ENCODE measurements at regions not wholly inside any gene's neighbourhood (a gene's known extent, or its start where the extent isn't known, plus 50 kb on each side); places are given as distances from the start of the nearest gene placed in this dataset.

GRCh38 chr9:108775901-108776306 is 79.9 kb downstream of the ACTL7B start (continued):
- peak; percentile 76; the same call in 1 of the 2 replicates for TF ChIP-seq AHDC1 (CRISPR knock-in tag; IDR thresholded peaks at IDR 0.05; ENCODE audit: borderline replicate concordance)
- peak; percentile 55; the same call in 1 of the 2 replicates for TF ChIP-seq HNF1B (CRISPR knock-in tag; IDR thresholded peaks at IDR 0.05)
- TF ChIP-seq MED1 (CRISPR knock-in tag; IDR thresholded peaks at IDR 0.05), result peak; percentile 55
- TF ChIP-seq ZNF788 (CRISPR knock-in tag; IDR thresholded peaks at IDR 0.05; ENCODE audit: borderline replicate concordance), result peak; percentile 42; the same call in 1 of the 2 replicates
- no peak for TF ChIP-seq ATF5 (CRISPR knock-in tag; IDR thresholded peaks at IDR 0.05; ENCODE audit: low read depth)
- TF ChIP-seq HNF4G (IDR thresholded peaks at IDR 0.05; ENCODE audit: borderline replicate concordance, low read depth, low read length), result peak; percentile 81
- TF ChIP-seq HNF4G (CRISPR knock-in tag; IDR thresholded peaks at IDR 0.05; ENCODE audit: borderline replicate concordance, low read depth), result no peak
- TF ChIP-seq HDAC1 (CRISPR knock-in tag; IDR thresholded peaks at IDR 0.05), result 0 out of 2 replicates have a peak, but pooled peaks have one; percentile 48
- TF ChIP-seq CBX5 (CRISPR knock-in tag; IDR thresholded peaks at IDR 0.05; ENCODE audit: borderline replicate concordance), result peak; percentile 57; the same call in 1 of the 2 replicates
- TF ChIP-seq TBX2 (CRISPR knock-in tag; IDR thresholded peaks at IDR 0.05; ENCODE audit: borderline replicate concordance), result peak; percentile 27; the same call in 1 of the 2 replicates
- 0 out of 2 replicates have a peak, but pooled peaks have one; percentile 35 for TF ChIP-seq MIER2 (CRISPR knock-in tag; IDR thresholded peaks at IDR 0.05)
- TF ChIP-seq RBM39 (IDR thresholded peaks at IDR 0.05; ENCODE audit: low read depth, low read length, poor library complexity, severe bottlenecking), result no peak
- TF ChIP-seq ZNF704 (CRISPR knock-in tag; IDR thresholded peaks at IDR 0.05; ENCODE audit: borderline replicate concordance), result no peak
- TF ChIP-seq ZNF30 (CRISPR knock-in tag; IDR thresholded peaks at IDR 0.05), result no peak
- TF ChIP-seq NONO (IDR thresholded peaks at IDR 0.05), result no peak
- TF ChIP-seq NONO (CRISPR knock-in tag; conservative IDR thresholded peaks at IDR 0.05), result no peak
- peak; percentile 78 for TF ChIP-seq FOXA3 (CRISPR knock-in tag; IDR thresholded peaks at IDR 0.05)
- TF ChIP-seq MAFK (conservative IDR thresholded peaks at IDR 0.05 in 1 of 2, IDR thresholded peaks at IDR 0.05 in 1 of 2; ENCODE audit: low read length in 2 of 2), result no peak
- no peak for TF ChIP-seq RNF219 (CRISPR knock-in tag; IDR thresholded peaks at IDR 0.05)

Measured in HepG2 (cell line).